B cell (primary cell): ENCODE measurements at regions not wholly inside any gene's neighbourhood (a gene's known extent, or its start where the extent isn't known, plus 50 kb on each side); places are given as distances from the start of the nearest gene placed in this dataset.

ENCODE experiments used
- ATAC-seq: fragments of 200-7000 bp; cut with Tn5 transposase; one replicate; pipeline ENCODE4 v1.10.0; 2021; ENCODE audit warnings: low read depth, mild to moderate bottlenecking, moderate number of reproducible peaks, moderate library complexity
- CTCF ChIA-PET: fragments of 350-600 bp; sonication (Branson Sonifier 250); formaldehyde crosslinking; loops from one replicate; lab custom pipeline; 2021; ENCODE audit warnings: antibody characterized with exemption, inconsistent platforms; lab: Charles Lee
- POLR2A ChIA-PET: fragments of 350-600 bp; sonication (Branson Sonifier 250); formaldehyde crosslinking; loops from one replicate; lab custom pipeline; 2021; ENCODE audit warnings: antibody characterized with exemption; lab: Charles Lee
- DNase-seq: peaks from one replicate; pipeline ENCODE4 v3.0.0; 2013
- H2AFZ ChIP-seq: 2 replicates; pipeline ENCODE4 v1.6.1; 2012; ENCODE audit warnings: mild to moderate bottlenecking, low read depth, low read length; ENCODE audit not compliant: insufficient read depth, poor library complexity, severe bottlenecking
- H3K27ac ChIP-seq, 2 donors: 1 replicate in 1 of 2; 2 replicates in 1 of 2; pipeline ENCODE4 v1.5.1; 2012 to 2013; ENCODE audit warnings: low read length in 2 of 2, mild to moderate bottlenecking in 2 of 2, moderate library complexity in 1 of 2
- H3K27me3 ChIP-seq, 4 experiments: fragments of 200-600 bp in 1 of 4; sonication (generic) in 1 of 4; replicated peaks in 1 of 4; 1 replicate in 2 of 4; 2 replicates in 2 of 4; pipeline versions ENCODE4 v1.6.1 to v1.7.0; 2013 to 2016; ENCODE audit warnings: low read length in 3 of 4, mild to moderate bottlenecking in 2 of 4, mixed read lengths in 1 of 4, moderate library complexity in 1 of 4; ENCODE audit not compliant: insufficient read depth in 4 of 4, control insufficient read depth in 3 of 4; ENCODE audit errors: control extremely low read depth in 1 of 4
- H3K36me3 ChIP-seq, 2 experiments: replicated peaks in 1 of 2; 1 replicate in 1 of 2; 2 replicates in 1 of 2; pipeline versions ENCODE4 v1.6.1 to v1.7.1; 2013; ENCODE audit warnings: low read length in 1 of 2; ENCODE audit not compliant: insufficient read depth in 2 of 2, control insufficient read depth in 1 of 2; ENCODE audit errors: control extremely low read depth in 1 of 2, extremely low read depth in 1 of 2
- H3K4me1 ChIP-seq, 2 donors: fragments of 200-600 bp in 1 of 2; sonication (generic) in 1 of 2; 1 replicate in 1 of 2; 2 replicates in 1 of 2; pipeline versions ENCODE4 v1.5.1 to v1.6.1; 2013 to 2017; ENCODE audit warnings: low read length in 2 of 2; ENCODE audit not compliant: control insufficient read depth in 2 of 2, insufficient read depth in 2 of 2
- H3K4me2 ChIP-seq: replicated peaks from 2 replicates; pipeline ENCODE3; 2012; ENCODE audit warnings: mild to moderate bottlenecking, low read depth, low read length; ENCODE audit not compliant: poor library complexity, severe bottlenecking
- H3K4me3 ChIP-seq, 5 experiments: fragments of 200-600 bp in 1 of 5; sonication (generic) in 1 of 5; 1 replicate in 3 of 5; 2 replicates in 2 of 5; pipeline versions ENCODE4 v1.5.1 to v1.7.0; 2011 to 2016; ENCODE audit warnings: low read length in 4 of 5, mild to moderate bottlenecking in 4 of 5, low read depth in 2 of 5, control low read depth in 1 of 5, moderate library complexity in 1 of 5; ENCODE audit not compliant: insufficient read depth in 1 of 5; ENCODE audit errors: control extremely low read depth in 1 of 5, extremely low read depth in 1 of 5
- H3K79me2 ChIP-seq: fragments of 200-600 bp; sonication (generic); one replicate; pipeline ENCODE4 v1.6.0; 2016; ENCODE audit warnings: low read length; ENCODE audit not compliant: control insufficient read depth, insufficient read depth
- H3K9ac ChIP-seq: fragments of 200-600 bp; sonication (generic); 2 replicates; pipeline ENCODE4 v1.6.1; 2017; ENCODE audit warnings: mild to moderate bottlenecking, low read length, moderate library complexity
- H3K9me3 ChIP-seq, 3 donors: one replicate each; pipeline versions ENCODE4 v1.6.1 to v1.7.1; 2013; ENCODE audit warnings: low read length in 2 of 3; ENCODE audit not compliant: control insufficient read depth in 2 of 3, insufficient read depth in 1 of 3; ENCODE audit errors: control extremely low read depth in 1 of 3
- H4K20me1 ChIP-seq: 2 replicates; pipeline ENCODE4 v1.6.0; 2012; ENCODE audit warnings: mild to moderate bottlenecking, low read length; ENCODE audit not compliant: insufficient read depth, control insufficient read depth, poor library complexity, severe bottlenecking
- H3K27ac Mint-ChIP-seq: one replicate; pipeline ENCODE4 v1.8.0; 2021; ENCODE audit warnings: mixed read lengths
- H3K27me3 Mint-ChIP-seq: one replicate; pipeline ENCODE4 v1.8.0; 2021; ENCODE audit warnings: mixed read lengths
- H3K4me1 Mint-ChIP-seq: one replicate; pipeline ENCODE4 v1.8.0; 2021; ENCODE audit warnings: mixed read lengths
- H3K4me3 Mint-ChIP-seq: one replicate; pipeline ENCODE4 v1.8.0; 2021; ENCODE audit warnings: mixed read lengths
- H3K9me3 Mint-ChIP-seq: one replicate; pipeline ENCODE4 v1.8.0; 2022; ENCODE audit warnings: mixed read lengths; ENCODE audit not compliant: insufficient read depth
- EZH2 ChIP-seq: IDR thresholded peaks from 2 replicates; pipeline ENCODE4 v1.6.1; 2012; ENCODE audit warnings: borderline replicate concordance, low read depth, mild to moderate bottlenecking, moderate library complexity, low read length; ENCODE audit not compliant: insufficient read depth, poor library complexity, severe bottlenecking
- WGBS: methylation state at CpG from one replicate; pipeline ENCODE4 v1.1.5; 2013; ENCODE audit warnings: missing lambda C conversion rate; ENCODE audit not compliant: insufficient coverage; 5-methylcytosine and 5-hydroxymethylcytosine counted together
- intact Hi-C: fragments of 100-400 bp; cut with micrococcal nuclease; formaldehyde crosslinking; loops from one replicate; pipeline ENCODE4 v1.10.0; 2022
- TF ChIP-seq, protein P1 (sequence below): fragments of 200-600 bp; IDR thresholded peaks from one replicate; pipeline ENCODE4 v1.8.0; 2022; ENCODE audit warnings: antibody characterized with exemption, mild to moderate bottlenecking

DNA sequence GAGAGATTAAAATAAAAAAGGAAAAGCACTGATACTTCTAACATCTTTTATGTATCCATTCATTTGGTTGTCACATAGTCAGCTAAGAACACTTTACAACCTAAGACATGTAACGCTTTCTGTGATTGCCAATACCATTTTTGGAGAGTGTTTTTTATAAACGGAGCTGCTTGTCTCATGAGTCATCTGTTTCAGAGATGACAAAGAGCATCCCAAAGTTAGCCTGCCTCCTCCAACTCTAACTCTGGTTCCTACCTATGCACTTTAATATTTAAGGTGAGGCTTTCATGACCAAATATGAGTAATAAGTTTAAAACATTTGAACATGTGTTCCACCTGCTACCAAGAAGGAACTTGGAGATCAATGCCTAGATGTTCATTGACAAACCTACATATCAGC, 260.1 kb upstream of the SMIM21 start:
- WGBS, result 100% methylated on average over 1 of the region's 2 CpGs
- H3K9me3 ChIP-seq, result no peaks in the 10 kb centered on the region
- ChIA-PET CTCF (no interaction called here), POLR2A (no interaction called here)
- TF ChIP-seq EZH2, result no peak
- TF ChIP-seq, protein P1, sequence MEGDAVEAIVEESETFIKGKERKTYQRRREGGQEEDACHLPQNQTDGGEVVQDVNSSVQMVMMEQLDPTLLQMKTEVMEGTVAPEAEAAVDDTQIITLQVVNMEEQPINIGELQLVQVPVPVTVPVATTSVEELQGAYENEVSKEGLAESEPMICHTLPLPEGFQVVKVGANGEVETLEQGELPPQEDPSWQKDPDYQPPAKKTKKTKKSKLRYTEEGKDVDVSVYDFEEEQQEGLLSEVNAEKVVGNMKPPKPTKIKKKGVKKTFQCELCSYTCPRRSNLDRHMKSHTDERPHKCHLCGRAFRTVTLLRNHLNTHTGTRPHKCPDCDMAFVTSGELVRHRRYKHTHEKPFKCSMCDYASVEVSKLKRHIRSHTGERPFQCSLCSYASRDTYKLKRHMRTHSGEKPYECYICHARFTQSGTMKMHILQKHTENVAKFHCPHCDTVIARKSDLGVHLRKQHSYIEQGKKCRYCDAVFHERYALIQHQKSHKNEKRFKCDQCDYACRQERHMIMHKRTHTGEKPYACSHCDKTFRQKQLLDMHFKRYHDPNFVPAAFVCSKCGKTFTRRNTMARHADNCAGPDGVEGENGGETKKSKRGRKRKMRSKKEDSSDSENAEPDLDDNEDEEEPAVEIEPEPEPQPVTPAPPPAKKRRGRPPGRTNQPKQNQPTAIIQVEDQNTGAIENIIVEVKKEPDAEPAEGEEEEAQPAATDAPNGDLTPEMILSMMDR, result no peak
- H3K27ac ChIP-seq, result no peak overlapping the region
- H4K20me1 ChIP-seq, result no peaks in the 10 kb centered on the region
- H3K27me3 ChIP-seq, result no peaks in the 10 kb centered on the region
- no peaks in the 10 kb centered on the region for H3K27me3 Mint-ChIP-seq
- H3K4me1 ChIP-seq, result no peaks in the 10 kb centered on the region
- ATAC-seq, result no peak
- no peak overlapping the region for H3K27ac Mint-ChIP-seq
- no peak overlapping the region for H3K4me3 ChIP-seq
- H3K4me3 Mint-ChIP-seq, result no peak overlapping the region
- intact Hi-C loops, result no loop called here
- H3K9me3 Mint-ChIP-seq, result no peaks in the 10 kb centered on the region
- H3K79me2 ChIP-seq, result no peaks in the 10 kb centered on the region
- no peak overlapping the region for H2AFZ ChIP-seq
- H3K36me3 ChIP-seq, result no peaks in the 10 kb centered on the region
- no peaks in the 10 kb centered on the region for H3K4me1 Mint-ChIP-seq
- no peak for DNase-seq
- H3K9ac ChIP-seq, result no peak overlapping the region
- H3K4me2 ChIP-seq, result no peak overlapping the region

DNA sequence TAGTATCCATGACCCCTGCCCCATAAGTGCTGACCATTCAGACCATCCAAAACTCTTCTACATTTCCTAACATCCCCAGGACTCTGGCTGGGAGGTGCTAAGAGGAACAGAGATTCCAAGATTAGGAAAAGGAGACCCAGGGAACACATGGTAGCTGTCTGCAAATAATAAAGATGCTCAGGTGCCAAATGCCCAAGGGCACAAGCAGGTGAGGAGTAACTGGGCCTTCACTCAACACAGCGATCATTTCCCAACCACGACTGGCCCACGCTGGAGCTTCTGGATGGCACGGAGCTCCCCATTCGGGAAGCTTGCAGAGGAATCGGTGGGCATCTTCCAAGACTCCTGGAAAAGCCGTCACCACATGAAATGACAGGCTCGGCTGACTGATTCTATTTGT, 255.9 kb upstream of the SMIM21 start:
- Histone ChIP-seq H4K20me1 (no peaks in the 10 kb centered on the region), H3K4me2 (no peak overlapping the region), H3K4me3 (no peak overlapping the region), H3K9me3 (peaks cover 0 to 2% (median 0%) of the 10 kb centered on the region in 3 donors), H2AFZ (no peak overlapping the region), H3K79me2 (no peaks in the 10 kb centered on the region), H3K36me3 (no peaks in the 10 kb centered on the region), H3K27ac (no peak overlapping the region), H3K27me3 (no peaks in the 10 kb centered on the region), H3K9ac (no peak overlapping the region), H3K4me1 (no peaks in the 10 kb centered on the region)
- POLR2A ChIA-PET, result no interaction called here
- TF ChIP-seq, protein P1, result no peak
- TF ChIP-seq EZH2, result no peak
- Mint-ChIP-seq H3K4me1 (no peaks in the 10 kb centered on the region), H3K27me3 (no peaks in the 10 kb centered on the region), H3K9me3 (no peaks in the 10 kb centered on the region), H3K4me3 (no peak overlapping the region), H3K27ac (no peak overlapping the region)
- DNase-seq, result no peak
- 98% methylated on average over 6 of the region's 8 CpGs for WGBS
- CTCF ChIA-PET, result no interaction called here
- intact Hi-C loops, result no loop called here
- no peak for ATAC-seq
